Islet precursor cell (in vitro differentiated cells): ENCODE measurements at regions not wholly inside any gene's neighbourhood (a gene's known extent, or its start where the extent isn't known, plus 50 kb on each side); places are given as distances from the start of the nearest gene placed in this dataset.
"Not testable (repeated sequence)": the region's sequence is repeated elsewhere in the genome, so short reads cannot be mapped to it uniquely, and the experiment has no call there.

Experiments
- DNase-seq: peaks from one replicate; pipeline ENCODE4 v3.0.0-alpha.2; 2018

DNA sequence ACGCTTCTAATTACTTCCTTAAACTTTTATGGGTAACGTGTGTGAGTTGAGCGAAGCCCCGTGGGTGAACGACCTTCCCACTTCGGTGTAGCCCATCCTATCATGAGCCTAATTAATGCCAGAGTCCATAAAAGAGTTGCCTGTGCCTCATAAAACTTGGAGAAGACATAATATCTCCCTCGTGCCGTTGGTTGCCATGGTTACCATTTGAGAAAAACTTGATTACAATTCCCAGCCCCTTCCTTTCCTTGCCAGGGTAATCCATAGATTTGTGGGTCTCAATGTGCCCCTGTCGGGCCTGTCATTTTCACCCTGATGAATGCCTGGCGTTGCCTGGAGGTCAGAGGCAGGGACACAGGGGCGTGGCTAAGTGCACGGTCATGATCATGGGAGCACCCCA, 127.1 kb downstream of the GLRX3 start:
- DNase-seq = no peak

DNA sequence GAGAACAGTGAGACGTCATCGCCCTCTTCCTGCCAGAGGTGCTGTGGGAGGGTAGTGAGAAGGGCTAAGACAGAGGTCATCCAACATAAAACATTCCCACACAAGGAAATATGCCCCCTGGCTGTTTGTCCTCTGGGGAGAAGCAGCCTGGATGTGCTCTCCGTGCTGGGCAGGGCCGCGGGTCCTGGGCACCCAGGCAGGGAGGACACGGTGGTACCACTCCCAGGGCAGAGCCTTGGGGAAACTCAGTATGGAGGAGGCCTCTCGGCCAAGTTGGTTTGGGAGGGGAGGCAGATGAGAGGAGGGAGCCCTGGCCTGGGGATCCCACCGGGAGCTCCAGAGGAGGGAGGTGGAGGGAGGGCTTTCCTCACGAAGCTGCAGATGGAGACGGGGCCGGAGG, 129.4 kb downstream of the GLRX3 start:
- no peak for DNase-seq

DNA sequence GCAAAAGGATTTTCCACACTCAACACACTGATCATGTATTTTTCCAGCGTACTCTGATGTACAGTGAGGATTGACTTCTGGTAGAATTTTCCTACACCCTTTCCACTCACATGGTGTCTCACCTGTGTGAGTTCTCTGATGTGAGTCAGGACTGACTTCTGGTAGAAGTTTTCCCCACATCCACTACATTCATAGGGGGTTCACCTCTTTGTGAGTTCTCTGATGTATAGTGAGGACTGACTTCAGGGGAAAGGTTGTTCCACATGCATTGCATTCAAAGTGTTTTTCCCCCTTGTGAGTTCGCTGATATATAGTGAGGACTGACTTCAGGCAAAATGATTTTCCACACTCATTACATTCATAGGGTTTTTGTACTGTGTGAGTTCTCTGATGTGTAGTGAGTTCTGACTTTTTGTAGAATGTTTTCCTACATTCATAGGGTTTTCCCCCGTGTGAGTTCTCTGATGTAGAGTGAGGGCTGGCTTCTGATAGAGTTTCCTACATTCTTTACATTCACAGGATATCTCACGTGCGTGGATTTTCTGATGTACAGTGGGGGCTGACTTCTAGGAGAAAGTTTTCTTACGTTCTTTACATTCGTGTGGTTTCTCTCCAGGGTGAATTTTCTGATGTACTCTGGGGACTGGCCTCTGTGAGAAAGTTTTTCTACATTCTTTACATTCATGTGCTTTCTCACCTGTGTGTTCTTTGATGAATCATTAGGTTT, 146.5 kb downstream of the GLRX3 start:
- DNase-seq = no peak

DNA sequence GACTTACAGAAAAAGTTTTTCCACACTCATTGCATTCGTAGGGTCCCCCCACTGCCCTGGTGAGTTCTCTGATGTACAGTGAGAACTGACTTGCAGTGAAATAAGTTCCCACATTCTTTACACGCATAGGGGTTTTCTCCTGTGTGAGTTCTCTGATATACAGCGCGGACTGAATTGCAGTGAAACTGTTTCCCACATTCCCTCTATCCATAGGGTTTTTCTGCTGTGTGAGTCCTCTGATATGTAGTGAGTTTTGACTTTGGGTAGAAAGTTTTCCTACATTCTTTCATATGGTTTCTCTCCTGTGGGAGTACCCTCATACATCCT, 147.0 kb downstream of the GLRX3 start:
- DNase-seq = no peak

DNA sequence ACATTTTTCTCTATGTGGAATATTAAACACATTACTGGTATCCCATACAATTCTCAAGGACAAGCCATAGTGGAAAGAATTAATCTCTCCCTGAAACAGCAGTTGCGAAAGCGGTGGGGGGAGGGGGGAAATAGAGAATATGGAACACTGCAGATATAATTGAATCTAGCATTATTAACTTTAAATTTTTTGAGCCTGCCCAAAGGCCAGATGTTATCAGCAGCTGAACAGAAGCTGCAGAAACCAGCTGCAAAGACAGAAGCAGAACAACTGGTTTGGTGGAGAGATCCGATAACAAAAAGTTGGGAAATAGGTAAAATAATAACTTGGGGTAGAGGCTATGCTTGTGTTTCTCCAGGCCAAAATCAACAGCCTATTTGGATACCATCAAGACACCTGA, 159.6 kb downstream of the GLRX3 start:
- DNase-seq = not testable (repeated sequence)

DNA sequence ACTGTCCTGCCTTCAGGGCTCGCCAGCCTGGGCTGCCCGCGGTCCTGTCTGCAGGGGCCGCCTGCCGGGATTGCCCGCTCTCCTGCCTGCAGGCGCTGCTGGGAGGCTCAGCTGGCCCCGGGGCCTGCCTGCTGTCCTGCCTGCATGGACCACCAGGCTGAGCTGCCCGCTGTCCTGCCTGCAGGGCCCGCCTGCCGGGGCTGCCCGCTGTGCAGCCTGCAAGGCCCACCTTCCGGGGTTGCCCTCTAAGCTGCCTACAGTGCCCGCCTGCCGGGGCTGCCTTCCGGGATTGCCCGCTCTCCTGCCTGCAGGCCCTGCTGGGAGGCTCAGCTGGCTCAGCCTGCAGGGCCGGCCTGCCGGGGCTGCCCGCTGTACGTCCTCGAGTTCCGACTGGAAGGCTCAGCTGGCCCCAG, 164.4 kb downstream of the GLRX3 start:
- DNase-seq = no peak

DNA sequence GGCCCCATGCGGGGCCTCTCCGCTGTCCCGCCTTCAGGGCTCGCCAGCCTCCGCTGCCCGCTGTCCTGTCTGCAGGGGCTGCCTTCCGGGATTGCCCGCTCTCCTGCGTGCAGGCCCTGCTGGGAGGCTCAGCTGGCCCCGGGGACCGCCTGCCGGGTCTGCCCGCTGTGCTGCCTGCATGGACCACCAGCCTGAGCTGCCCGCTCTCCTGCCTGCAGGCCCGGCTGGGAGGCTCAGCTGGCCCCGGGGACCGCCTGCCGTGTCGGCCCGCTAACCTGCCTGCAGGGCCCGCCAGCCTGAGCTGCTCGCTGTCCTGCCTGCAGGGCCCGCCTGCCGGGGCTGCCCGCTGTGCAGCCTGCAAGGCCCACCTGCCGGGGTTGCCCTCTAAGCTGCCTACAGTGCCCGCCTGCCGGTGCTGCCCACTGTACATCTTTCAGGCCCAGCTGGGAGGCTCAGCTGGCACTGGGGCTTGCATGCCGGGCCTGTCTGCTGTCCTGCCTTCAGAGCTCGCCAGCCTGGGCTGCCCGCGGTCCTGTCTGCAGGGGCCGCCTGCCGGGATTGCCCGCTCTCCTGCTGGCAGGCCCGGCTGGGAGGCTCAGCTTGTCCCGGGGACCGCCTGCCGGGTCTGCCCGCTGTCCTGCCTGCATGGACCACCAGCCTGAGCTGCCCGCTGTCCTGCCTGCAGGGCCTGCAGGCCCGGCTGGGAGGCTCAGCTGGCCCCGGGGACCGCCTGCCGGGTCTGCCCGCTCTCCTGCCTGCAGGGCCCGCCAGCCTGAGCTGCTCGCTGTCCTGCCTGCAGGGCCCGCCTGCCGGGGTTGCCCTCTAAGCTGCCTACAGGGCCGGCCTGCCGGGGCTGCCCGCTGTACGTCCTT, 165.1 kb downstream of the GLRX3 start:
- DNase-seq = no peak

DNA sequence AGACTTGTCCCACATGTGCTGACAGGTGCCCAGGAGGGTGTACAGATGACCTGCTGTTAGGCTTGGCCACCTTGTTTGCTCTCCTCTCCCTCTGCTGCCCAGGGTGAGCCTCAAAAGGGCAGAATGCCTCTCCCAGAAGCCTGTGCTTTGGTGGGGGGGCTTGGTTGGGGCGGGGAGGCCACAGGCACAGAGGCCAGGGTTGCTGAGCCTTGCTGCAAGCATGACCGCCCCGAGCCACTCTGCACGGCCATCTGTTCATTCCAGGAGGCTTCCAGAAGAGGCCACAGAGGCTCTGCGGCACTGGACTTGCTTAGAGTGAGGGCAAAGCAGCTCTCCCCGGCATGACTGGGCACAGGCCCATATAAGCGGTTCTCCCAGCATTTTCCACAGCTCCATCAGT, 190.8 kb downstream of the GLRX3 start:
- DNase-seq = no peak

DNA sequence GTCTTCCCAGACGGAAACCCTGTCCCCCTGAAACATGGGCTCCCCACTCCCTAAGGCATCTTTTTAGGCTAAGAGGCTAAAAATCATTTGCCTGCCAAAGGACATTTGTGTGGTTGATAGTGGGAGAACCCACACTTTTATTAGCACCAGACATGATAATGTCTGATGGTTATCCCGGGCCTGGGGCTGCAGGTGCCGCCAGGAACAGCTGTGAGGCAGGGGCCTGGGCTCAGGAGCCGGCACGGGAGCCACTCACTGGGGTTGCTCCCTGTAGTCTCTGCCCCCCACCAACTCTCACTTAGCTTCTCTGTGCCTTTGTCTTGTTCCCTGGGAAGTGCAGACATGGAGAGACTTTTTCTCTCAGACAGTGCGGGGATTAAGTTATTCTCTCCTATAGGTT, 193.6 kb downstream of the GLRX3 start:
- no peak for DNase-seq

DNA sequence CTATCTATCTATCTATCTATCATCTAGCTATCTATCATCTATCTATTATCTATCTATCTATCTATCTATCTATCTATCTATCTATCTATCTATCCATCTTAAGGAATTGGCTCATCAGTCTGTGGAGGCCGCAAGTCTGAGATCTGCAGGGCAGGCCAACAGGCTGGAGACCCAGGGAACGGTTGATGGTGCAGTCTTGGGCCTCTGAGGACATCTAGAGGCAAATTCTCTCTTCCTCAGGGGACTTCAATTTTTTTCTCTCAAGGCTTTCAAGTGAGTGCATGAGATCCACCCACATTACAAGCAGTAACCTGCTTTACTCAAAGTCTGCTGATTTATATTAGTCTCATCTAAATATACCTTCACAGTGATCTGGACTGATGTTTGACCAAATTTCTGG, 197.0 kb downstream of the GLRX3 start:
- DNase-seq = peak; percentile 59

DNA sequence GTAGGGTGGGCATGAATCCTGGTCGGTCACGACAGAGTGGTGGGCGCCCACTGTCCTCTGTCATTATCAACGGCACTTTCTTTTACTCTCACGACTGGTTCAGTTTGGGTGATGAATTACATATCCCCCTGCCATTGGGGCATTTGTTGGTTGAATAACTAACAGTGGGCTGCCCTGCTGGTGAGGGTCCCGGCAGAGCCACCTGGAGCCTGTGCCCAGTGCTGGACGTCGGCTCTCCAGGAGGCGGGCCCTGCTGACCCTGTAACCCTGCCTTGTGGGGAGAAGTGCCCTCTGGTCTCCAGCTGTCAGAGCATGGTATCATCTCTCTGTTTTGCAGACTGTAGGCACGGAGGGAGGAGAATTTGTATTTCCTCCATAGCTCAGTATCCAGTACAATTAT, 199.1 kb downstream of the GLRX3 start:
- DNase-seq = peak; percentile 34

DNA sequence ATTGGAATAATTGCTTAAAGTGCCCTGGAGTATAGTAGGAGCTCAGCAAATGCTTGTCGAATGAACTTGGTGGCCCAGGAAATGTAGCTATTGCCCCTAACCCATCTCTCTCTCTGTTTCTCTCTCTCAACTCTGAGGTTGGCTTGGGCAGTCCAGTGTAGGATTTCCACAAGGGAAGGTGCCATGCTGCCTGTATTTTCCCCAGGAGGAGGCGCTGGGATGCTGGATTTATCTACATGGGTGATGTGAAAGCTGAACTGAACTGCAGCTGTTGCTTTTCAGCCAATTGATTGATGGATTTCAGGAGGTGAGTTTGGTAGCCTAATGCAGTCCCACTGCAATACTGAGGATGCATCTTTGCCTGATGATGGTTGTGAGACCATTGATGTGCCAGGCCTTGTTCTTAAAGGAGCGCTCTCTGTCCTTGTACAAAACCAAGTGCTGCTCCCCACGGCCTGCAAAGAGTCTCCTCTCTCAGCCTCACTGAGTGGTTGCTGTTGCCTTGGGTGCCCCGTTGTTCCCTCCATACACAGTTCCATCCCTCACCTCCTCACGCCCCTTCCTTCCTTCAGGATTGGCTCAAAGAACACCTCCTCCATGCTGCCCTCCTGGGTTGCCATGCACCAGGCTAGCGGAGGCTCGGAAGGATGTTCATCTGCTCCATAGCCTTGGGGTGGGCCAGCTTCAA, 200.6 kb downstream of the GLRX3 start:
- DNase-seq = peak; percentile 53

DNA sequence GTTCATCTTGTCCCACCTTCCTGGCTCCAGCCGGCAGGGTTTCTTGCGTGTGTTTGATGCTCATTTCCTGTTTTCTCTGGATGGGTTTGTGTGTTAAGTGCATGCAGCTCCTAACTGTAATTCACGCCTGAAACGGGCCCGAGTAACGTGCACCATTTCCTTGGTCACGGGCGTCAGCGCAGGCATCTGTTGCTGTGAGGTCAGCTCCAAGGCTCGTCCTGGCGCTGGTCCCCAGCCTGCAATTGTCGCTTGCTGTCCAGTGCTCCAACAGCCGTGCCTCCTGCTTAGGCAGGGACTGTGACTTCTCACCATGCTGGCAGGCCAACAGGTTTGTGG, 201.1 kb downstream of the GLRX3 start:
- DNase-seq = peak; percentile 25

DNA sequence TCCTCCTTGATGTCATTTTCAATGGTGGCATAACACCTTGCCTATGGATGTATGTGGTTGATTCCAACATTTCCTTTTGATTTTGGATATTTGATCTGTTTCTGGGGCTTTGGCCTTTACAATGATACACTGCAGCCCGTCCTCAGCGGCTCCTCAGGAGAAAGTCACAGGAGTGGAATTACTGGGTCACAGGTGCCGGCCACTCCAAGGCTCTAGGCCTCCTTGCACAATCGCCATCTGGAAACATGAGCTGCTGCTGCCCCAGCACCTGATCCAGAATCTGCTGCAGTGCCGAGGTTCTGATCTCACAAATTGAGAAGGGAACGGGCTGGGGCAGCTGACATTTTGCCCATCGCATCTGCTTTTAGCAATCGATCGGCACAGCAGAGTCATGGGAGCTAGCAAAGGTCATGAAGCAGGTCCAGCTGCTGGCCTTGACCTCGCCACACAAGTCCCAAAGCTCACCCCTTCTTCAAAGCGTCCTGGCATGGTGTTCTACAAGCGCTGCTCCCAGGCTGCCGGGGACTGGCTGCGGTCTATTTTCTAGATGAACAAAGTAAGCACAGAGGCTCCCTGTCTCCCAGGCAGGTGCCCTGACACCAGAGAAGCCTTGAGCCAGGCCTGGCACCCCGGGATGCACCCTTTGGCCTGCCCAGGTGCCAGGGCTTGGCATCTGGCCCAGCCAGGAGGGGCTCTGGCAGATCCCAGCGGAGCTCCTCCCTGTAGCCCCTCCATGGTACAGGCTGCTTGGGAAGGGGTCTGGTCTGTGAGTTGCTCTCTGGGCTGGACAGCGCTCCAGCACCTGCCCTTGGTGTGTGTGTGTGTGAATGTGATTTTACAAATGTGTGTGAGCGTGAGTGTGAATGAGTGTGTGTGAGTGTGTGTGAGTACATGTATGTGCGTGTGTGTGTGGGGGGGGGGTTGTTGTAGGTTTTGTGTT, 201.8 kb downstream of the GLRX3 start:
- DNase-seq = peak; percentile 54

DNA sequence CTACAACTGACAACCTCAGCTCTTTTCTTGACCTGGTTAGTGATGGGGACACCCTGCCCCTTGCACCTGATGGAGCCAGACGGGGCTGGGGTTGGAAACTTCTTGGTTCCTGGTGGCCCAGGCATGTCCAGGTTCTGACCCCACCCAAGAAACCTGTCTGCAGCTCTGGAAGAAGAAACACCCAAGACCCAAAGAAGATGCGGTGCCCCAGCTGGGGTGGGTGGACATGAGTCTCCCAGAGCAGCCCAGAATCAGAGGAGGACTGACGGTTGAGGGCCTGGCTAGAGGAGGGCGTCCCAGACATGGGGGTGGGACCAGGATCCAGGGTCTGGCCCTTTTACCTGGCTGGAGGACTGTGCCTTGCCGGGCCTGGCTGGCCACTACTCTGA, 202.4 kb downstream of the GLRX3 start:
- DNase-seq = no peak

DNA sequence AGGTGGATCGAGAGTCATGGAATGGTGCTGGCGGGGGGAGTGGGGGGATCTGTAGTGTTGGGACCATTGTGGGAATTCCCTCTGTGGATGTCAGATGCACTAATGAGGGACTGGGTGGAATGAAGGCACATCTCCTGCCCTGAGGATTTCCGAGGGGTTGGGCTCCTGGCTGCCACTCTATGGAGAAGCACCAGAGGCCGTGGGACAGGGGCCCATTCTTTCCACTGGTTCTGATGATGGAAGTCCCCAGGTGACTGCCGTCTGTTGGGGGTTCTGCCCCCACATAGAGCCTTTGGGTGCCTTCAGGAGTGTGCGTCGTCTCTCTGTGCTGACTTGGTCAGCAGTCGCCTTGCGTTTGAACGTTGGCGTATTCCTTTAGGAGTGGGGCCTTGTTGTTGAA, 202.9 kb downstream of the GLRX3 start:
- DNase-seq = peak; percentile 21

DNA sequence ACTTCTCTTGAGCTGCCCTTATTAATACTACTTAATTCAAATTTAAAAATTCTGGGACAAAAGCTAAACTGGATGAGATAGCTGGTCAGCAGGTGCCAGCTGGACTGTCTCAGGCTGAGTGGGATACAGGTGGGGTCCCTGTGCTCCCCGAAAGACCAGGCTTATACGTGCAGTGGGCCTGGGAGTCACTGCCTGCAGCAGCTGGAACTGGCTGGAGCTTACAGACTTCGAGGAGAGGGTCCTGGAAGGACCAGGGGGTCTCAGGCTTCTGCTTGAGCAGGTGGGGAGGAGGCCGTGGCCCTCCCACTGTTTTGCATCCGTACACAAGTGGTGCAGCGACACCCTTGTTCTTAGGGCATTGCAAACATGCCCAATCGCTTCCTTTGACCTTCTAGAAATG, 203.7 kb downstream of the GLRX3 start:
- DNase-seq = peak; percentile 23

DNA sequence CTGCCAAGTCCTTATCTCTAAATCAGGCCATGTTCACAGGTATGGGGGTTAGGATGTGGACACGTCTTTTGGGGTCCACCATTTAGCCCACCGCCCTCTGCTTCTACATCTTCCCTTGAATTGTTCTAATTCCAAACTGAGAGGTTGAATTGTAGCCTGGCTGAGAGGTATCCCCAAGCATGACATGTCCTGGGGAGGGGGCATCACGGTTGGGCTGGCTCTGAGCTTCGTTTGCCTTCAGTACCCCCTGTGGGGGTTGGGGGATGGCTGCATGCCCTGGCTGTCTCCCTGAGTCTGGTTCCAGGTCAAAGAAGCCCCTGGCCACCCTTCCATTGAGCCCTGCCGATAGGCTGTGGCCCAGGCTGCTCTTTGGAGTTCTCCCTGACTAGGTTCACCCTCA, 204.6 kb downstream of the GLRX3 start:
- peak; percentile 16 for DNase-seq

DNA sequence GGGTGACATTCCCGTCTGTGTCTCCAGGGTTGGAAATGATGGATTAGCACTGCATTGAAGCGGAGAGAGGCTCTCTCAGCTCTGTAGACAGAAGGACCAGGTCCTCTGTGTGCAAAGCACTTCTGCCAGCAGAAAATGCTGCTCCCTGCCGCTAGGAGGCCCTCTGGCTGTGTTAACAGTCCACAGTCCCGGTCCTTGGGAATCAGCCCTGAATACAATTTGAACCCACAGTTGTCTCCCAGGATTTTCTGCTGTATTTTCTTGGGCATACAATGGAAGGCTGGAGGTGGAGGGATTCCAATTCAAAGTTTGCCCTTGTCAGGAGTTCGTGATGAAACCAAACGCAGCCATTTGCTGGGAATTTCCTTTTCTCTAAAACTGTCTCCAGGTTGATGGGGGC, 205.2 kb downstream of the GLRX3 start:
- peak; percentile 65 for DNase-seq

DNA sequence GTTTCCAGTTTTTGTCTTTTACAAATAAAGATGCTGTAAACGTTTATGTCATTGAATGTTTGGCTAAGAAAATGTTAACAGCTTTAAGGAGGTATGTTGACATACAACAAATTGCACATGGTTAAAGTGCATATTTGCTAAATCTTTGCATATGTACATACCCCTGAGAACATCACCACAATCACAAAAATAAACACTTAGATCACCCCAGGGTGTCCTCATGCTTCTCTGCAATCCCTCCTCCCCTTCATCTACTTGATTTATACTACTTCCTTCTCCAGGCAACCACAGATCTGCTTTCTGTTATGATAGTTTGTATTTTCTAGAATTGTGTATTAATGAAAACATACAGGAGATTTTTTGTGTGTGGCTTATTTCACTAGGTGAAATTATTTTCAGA, 209.5 kb downstream of the GLRX3 start:
- no peak for DNase-seq

DNA sequence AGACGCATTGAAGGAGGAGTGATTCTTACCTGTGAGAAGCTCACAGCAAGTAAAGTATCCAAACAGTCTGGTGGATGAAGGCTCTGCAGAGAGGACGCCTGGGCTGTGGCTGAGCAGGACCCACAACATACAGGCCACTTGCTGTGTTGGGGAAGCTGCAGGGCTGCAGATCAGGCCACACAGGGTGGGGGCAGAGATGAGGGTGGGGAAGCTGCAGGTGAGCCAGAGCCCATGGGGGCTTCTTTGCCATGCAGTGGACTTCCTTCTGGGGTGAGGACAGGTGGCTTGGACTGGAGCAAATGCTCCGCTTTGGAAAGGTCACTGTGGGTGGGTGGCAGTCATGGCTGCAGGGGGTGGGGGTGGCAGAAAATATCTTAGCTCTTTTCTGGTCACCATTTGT, 214.8 kb downstream of the GLRX3 start:
- peak; percentile 32 for DNase-seq

DNA sequence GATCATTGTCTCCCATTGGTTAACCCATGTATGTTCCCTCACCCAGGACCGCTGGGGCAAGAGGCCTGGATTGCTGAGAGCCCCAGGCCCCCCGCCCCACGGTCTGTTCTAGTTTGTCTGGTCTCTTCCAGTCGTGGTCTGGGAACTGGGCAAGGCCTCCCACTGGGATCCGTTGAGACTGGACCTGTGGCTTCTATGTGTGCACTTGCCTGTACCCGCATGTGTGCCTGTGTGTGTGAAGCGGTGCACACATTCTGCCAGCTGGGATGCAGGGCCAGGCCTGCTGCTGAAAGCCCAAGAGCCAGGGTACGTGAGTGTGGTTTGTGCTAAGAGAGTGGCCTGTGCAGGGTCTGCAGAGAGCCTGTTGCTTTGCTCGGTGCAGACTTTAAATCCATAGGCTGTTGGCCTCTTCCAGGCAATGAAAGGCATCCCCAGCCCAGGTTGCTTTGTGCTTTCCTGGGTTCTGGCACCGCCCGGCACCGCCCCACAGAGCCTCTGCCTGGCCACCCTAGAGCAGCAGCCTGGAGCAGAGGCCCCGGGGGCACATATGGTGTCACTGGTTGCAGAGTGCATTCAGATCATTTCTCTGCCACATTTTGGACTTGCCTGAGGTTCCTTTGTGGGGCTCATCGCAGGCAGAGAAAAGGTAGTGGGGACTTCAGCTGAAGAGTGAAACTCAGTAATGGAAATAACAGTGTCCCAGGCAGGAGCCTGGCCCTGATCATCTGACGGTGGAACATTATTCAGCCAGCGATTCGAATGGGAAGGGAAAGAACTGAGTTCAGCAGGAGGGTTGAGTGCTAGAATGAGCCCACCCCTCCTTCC, 215.5 kb downstream of the GLRX3 start:
- DNase-seq = peak; percentile 43
